ENCODE measurements at regions not wholly inside any gene's neighbourhood (a gene's known extent, or its start where the extent isn't known, plus 50 kb on each side); places are given as distances from the start of the nearest gene placed in this dataset.

DNA sequence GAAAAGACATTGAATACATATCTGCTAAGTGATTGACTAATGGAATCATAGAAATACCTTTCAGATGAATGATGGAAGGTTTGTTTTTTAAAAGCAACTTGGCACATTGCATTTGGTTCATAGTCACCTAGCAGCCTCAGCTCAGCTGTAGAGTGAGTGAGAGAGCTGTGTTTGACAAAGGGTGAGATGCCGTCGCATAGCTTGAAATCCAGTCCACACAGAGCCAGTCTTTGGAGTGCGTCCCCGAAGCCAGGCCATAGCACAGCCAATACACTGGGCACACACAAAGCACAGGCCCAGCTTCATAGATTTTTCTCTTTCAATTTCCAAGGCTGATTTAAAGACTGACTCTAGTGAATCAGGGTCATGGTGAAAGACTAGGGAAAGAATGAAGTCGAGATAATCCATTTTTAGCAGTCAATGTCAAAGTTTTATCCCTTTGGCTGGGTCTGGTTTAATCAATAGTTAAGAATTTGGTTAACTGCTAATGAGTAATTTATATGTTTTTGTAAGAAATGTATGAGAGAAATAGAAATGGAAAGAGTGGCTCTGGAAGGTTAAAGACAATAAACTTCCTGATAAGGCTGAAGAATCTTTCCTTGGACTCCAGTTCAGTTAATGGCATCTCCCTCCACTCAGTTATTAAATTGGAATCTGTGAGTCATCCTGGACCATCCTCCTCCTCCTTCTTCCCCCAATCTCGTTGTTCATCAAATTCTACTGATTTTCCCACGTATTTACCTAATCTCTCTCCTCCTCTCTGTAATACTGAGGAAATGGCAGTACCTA lies 101.2 kb upstream of the IRF2BP2 start:
- no peak for DNase-seq (ENCODE audit: low read depth in 1 of 2, low spot score in 1 of 2)

DNA sequence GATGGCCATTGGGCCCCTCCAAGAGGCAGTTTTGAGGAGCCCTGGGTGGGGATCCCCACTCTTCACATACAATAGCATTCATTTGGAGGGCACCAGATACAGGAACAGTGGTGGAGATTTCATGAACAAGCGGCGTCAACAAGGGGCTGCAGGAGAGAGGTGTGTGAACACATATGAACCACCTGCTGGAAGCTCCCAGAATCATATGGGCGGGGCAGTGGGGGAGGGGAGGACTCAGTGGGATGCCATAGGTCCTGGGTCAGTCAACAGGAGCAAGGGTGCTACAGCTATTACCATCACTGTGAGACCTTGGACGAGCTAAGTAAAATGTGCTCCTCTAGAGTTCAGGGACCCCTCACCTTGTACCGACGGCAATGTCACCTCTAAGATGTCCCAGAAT lies 100.4 kb upstream of the IRF2BP2 start:
- DNase-seq (ENCODE audit: low read depth in 1 of 2, low spot score in 1 of 2) = no peak

DNA sequence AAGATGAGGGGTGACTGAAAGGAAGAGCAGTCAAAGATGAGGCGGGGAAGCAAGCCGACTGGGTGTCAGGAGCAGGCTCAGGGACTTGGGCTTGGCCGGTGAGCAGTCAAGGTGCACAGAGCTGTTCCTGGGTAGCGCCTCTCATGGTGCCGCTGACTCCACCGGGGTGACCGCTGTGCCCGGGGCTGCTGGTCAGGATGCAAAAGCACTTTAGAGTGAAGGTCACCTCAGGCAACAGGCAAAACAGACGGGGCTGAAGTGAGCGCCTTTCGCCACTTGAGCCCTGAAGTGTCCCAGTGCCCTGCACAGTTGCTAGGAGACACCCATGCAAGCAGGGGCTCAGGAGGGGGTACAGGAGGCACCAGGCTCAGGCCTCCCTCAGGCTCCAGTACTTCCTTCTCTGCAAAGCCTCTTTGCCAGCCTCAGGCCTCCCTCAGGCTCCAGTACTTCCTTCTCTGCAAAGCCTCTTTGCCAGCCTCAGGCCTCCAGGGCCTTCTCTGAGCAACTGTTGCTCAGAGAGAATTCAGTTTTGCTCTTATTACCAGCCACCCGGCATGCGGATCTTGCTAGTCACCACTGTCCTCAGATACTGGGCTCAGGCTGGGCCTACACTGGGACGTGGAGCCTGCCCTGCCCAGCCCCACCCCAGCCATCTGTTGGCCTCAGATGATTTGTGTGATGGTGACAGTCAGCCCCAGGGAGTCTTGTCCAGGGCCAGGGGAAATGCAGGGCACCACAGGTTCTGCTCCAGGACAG lies 99.7 kb upstream of the IRF2BP2 start:
- DNase-seq (ENCODE audit: low read depth in 1 of 2, low spot score in 1 of 2) = no peak

DNA sequence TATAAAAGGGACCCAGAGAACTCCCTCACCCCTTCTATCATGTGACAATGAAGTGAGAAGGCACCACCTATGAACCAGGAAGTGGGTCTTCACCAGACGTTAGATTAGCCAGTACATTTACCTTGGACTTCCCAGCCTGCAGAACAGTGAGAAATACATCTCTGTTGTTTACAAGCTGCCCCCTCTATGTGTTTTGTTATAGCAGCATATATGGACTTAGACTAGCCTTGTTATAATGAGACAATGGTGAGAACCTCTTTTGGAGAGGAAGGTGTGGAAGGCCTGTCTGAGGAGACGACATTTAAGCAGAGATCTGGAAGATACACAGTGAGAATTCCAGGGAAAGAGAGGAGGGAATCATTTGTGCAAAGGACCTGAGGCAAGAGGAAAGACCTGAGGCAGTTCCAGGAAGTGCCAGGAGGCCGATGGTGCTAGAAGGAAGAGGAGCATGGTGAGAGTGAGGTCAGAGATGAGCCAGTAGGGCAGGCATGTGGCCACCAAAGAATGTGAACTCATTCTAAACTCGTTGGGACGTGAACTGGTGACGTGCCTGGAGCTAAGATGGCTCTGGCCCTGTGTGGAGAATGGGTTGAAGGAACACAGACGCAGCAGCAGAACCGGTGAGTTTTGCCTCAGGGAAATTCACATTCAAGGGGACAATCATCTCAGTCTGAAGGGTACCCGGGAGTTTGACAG lies 98.9 kb upstream of the IRF2BP2 start:
- no peak for DNase-seq (ENCODE audit: low read depth in 1 of 2, low spot score in 1 of 2)

DNA sequence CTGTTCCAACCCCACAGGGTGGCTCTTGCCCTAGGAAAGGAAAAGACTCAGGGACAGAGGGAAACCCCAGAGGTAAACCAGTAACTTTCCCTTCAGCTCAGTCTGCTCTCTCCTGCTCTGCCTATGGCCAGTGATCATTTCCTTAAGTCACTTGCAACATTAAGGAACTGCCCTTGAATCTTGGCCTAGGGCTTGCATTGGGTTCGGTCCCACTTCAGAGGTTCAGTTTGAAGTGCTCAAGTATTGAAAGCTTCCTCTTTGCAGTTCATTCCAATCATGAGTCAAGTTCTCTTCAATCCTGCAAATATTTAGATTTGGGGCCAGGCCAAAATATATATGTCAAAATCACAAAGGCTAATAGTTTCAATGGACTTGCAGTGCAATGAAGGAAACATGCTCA lies 97.7 kb upstream of the IRF2BP2 start:
- DNase-seq (ENCODE audit: low read depth in 1 of 2, low spot score in 1 of 2) = no peak

DNA sequence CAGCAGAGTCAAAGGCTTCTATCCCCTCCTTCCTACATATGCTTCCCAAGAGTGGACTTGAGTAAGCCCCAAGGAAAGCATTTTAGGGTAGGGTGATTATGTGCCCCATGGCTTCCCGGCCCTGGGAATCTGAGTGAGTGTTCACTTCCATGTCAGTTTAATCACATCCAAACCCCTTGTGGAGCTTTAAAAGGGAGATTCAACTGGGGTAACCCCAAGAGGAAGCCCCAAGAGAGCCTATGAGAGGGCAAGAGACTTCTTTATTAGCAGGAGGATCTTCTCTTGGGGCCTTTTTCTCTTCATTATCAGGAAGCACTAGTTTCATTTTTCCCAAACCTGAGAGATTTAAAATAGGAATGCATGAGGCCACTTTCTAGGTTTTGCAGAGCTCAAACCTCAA lies 97.0 kb upstream of the IRF2BP2 start:
- no peak for DNase-seq (ENCODE audit: low read depth in 1 of 2, low spot score in 1 of 2)

DNA sequence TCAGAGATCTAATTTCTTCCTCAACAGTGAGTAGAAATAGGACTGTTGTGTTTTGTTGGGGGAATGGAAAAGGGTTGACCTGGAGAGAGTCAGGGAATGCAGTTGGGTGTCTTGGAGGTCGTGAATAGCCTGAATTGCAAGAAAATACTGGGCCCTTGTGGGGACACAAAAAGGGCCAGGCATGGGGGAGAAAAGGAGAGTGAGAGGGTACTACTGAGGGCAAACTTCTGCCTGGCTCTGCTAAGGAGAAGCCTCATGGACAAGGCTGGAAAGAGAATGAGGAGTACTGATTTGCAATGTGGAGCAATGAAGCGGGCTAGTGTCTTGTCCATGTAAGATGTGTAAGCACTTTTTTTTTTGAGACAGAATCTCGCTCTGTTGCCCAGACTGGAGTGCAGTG lies 96.2 kb upstream of the IRF2BP2 start:
- DNase-seq (ENCODE audit: low read depth in 1 of 2, low spot score in 1 of 2) = no peak

DNA sequence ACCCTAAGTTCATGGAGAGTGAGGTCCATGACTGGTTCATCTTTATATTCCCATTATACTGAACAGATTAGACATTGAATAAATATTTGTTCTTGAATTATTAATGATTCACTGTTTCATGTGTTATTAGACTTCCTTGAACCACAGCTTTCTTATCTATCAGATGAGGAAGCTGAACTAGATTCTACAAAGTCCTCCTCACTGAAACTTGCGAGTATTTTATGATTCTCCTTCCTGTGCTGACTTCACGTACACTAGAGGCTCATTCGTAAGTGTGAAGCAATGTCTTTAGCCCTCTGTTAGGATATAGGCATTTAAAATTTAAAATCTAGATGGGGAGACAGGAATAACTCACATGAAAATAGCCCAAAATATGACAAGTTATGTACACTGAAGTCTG lies 95.6 kb upstream of the IRF2BP2 start:
- no peak for DNase-seq (ENCODE audit: low read depth in 1 of 2, low spot score in 1 of 2)

DNA sequence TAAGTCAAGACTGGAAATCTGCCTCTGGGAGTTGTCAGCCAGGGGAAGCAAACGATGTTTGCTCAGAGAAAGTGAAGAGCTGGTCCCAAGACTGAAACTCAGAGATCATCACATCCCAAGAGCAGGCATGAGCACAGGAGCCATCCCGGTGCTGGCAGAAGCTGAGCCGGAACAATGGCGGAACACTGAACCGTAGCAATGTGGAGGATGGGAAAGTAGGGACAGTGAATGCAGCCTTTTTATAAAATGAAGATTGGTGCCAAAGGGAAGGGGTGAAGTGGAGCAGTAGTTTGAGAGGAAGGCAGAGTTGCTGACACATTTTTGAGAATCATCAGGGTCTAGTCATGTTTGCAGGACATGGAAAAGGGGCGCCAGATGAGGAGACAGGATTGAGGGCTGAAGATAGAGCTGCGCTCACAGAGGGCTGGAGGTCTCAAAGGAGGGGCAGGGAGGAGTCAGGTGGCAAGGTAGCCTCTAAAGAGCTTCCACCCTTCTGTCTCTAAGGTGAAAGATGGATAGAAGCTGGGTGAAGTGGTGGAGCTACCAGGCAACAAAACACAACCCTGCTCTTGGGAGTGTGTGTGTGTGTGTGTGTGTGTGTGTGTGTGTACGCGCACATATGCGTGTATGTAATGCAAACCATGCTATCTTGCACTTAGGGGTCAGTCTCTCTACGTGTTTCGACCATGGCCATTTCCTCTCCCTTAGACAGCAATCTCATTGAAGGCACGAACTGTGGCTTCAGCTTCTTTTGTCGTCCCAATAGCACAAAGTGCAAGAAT lies 94.3 kb upstream of the IRF2BP2 start:
- no peak for DNase-seq (ENCODE audit: low read depth in 1 of 2, low spot score in 1 of 2)

DNA sequence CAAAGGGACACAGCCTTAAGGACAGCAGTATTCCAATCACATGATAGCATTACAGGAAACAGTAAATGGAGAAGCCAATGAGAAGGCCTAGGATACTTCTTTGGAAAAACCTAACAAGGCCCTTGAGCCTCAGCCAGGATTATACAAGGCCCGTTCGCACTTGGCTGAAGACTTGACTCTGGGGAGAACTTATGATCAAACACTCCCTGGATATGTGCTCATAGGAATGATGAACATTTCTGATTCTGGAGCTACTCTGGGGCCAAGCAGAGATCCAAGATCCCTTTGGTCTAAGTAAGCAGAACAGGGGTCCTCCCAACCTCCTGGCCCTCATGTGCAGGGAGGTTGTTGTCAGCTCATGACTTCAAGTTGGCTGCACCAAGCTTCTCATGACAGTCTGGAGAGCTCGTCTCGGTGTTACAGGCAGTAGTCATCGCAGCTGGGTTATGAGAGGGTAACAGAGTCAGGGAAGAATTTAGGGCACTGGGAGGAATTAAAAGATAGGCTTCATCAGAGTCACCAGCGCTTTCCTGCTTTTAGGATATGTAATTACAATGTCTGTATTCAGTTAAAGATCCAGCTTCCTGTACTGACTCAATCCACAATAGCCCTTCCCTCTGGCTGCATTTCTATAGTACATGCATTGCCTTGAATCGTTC lies 92.5 kb upstream of the IRF2BP2 start:
- DNase-seq (ENCODE audit: low read depth in 1 of 2, low spot score in 1 of 2) = no peak

DNA sequence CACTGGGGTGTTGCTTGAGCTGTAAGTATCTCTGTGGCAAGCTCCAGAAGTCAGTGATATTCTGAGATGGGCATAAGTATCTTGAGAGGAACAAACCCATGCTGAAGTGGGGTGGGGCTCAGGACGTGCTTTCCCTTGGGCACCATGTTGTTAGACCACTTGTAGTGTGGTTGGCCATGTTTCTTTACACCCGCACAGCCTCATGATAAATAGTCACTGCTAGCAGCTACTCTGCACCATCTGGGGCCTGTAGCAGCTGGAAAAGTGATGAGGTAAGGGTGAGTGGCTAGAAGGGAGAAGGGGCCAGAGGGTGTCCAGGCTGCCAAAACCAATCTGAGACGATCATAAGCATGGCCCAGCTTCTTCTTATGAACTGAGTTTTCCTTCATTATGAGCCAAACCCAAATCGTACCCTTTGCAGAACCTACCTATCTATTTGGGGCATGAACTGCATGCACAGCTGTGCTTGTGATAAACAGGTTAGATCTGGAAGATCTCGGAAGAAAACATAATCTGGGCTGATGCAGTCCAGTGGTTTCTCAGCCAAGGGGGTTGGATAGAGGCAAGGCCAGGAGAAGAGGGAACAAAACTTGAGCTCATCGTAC lies 91.9 kb upstream of the IRF2BP2 start:
- no peak for DNase-seq (ENCODE audit: low read depth in 1 of 2, low spot score in 1 of 2)

DNA sequence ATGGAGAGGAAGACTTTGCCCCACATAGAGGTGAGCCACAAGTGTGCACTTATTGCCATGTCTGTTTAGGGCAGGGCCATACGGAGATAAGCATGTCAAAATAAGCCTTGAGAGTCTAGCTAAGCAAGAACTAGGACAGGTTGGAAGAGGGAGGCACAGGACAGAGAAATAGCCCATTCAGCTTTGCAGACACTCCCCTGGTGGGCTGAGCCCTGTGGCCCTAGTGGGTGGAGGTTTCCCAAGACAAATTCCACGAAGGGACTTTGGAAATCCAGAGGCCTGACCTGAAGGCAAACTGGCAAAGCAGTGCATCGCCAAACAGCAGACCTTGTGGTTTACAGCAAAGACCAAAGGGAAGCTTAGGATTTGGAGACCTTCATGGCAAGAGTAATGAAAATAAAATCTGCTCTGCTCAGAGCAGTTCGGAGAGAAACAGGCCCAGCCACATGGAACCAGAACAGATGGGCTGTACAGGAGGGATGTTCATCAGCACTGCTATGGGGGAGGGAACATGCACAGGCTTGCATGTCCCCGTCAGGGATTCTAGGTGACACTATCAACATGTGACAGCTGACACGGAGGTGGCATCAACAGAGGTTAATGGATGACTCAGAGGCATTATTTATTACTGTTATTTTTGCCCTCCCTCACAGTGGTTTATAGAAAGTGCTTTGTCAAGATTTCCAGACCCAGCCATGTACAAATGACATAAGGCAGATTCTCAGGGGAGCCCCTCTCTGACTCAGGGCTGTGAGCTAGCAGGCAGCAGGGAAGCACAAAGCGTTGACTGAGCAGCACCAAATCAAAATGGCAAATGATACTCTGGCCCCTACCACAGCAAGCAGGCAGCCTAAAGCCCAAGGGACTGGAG lies 90.1 kb upstream of the IRF2BP2 start:
- no peak for DNase-seq (ENCODE audit: low read depth in 1 of 2, low spot score in 1 of 2)

DNA sequence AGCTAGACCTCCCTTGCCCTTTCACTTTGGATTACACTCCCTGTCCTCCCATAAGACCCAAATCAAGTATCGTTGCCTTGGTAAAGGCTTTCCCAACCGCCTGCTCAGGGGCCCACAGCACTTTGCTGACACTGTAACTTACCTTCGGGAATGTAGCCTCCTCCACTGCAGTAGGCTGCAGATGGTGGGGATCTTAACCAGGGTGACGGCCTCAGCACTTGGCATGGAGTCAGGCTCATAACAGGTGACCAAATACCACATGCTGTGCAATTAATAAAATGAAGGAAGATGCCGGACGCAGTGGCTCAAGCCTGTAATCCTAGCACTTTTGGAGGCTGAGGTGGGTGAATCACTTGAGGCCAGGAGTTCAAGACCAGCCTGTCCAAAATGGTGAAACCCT lies 88.7 kb upstream of the IRF2BP2 start:
- DNase-seq (ENCODE audit: low read depth in 1 of 2, low spot score in 1 of 2) = no peak

DNA sequence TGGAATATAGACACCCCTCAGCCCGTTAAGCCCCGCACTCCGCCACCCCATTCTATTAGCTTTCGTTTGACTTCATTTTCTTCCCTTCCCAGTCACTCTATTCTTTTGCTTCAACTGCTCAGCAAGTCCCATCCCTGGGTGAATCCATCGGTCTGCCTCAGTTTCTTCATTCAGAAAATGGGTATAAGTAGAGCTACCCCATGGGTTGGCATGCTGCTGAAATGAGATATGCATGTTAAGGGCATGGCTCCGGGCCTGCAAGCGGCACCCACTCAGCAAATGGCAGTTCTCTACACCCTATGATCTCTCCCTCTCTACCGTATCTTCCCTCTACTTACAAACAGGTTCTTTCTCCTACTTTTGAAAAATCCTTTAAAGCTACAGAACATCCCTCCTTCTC lies 87.8 kb upstream of the IRF2BP2 start:
- DNase-seq (ENCODE audit: low read depth in 1 of 2, low spot score in 1 of 2) = no peak

DNA sequence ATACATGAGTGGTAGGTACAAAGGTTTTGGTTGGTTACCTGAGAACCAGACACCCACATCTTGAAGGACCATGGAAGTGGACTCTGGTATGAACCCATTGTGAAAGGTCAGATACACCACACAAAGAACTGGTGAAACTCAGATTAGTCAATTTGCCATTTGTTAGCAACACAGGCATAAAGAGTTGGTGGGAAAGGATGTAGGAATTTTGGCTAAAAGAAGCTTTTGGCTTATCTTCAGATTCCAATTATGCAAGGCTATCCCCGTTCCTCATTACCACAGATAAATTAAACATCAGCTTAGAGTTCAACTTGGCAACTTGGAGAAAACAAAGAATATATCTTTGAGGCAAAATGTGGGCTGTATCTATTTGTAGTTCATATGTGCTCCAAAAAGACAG lies 87.0 kb upstream of the IRF2BP2 start:
- DNase-seq (ENCODE audit: low read depth in 1 of 2, low spot score in 1 of 2) = no peak

DNA sequence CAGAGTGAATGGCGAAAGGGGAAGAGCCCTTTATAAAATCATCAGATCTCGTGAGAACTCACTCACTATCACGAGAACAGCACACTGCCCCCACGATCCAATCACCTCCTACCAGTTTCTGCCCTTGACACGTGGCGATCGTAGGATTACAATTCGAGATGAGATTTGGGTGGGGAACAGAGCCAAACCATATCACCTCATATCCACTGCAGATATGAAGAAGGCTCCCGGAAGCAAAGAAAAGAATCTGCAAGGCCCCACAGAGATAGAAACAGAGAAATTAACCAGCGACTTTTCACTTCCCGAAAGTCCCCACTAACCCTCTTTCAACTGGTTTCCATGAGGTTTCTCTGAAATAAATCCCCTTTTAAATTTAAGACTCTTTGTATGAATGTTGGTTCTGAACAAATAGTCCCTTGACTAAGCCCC lies 86.2 kb upstream of the IRF2BP2 start:
- no peak for DNase-seq (ENCODE audit: low read depth in 1 of 2, low spot score in 1 of 2)

DNA sequence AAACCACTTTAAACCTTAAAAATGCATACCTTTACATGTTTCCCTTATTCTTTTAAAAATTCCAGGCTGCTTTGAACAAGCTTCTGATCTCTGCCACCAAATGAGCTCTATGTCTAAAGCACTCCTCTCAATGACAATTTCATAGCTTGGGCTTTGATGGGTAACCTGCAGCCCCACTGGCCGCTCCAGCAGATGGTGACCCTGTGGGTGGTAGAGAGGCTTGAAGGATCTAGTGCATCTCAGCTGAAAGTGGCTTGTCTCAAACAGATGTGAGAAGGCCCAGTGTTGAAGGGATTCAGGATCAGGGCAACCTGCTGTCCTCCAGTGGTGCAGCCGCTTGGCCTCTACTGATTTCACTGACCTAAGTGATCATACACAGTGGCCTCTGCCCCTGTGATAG lies 84.7 kb upstream of the IRF2BP2 start:
- no peak for DNase-seq (ENCODE audit: low read depth in 1 of 2, low spot score in 1 of 2)

DNA sequence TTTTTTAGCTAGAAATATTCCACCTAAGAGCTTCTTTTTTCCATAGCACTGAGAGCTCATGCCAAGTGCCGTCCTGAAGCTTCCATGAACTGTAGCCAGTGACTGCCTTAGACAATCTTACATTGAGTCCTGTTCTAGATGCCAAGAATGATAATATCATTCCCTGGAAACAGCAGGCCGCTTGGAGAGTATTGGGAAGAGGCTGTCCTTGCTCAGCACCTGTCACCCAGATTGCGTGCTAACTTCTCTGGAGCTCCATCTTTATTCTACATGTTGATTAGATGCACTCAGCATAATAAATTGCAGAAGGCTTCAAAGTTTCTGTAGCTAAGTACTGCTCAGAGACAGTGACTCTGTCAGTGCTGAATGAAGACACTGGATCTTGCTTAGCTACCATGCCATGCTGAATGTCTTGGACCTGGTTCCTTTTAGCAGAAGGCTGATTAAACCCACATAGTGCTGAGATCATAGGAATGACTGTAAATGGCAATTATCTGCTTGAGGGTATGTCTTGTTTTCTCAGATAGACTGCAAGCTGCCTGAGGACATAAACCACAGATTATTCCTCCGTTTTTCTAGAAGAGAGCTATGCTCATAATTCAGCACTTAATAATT lies 83.1 kb upstream of the IRF2BP2 start:
- DNase-seq (ENCODE audit: low read depth in 1 of 2, low spot score in 1 of 2) = no peak

DNA sequence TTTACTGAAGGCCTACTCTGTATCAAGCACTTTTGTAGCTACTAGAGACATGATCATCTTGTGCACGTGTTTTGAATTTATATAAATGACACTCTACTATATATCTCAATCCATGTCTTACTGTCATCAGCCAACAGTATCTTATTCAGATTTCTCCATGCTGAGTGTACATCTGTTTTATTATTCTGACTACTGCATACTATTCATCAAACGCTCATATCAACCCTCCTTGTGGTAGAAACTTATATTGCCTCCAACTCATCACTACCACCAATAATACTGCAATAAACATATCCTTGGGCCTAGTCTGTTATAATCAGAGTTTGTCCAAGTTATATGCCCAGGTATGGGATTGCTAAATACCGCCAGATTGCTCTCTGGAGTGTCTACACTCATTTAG lies 81.6 kb upstream of the IRF2BP2 start:
- no peak for DNase-seq (ENCODE audit: low read depth in 1 of 2, low spot score in 1 of 2)
